ENCODE measurements at regions not wholly inside any gene's neighbourhood (a gene's known extent, or its start where the extent isn't known, plus 50 kb on each side); places are given as distances from the start of the nearest gene placed in this dataset.
"Not testable (repeated sequence)": the region's sequence is repeated elsewhere in the genome, so short reads cannot be mapped to it uniquely, and the experiment has no call there.

- H3K4me3 ChIP-seq (ENCODE audit: low read depth, low read length) = no peak overlapping the region
- Mint-ChIP-seq H3K4me3 (ENCODE audit: unreplicated experiment) (no peak overlapping the region), H3K4me1 (ENCODE audit: low read depth, unreplicated experiment) (no peaks in the 10 kb centered on the region), H3K27me3 (ENCODE audit: insufficient read depth, unreplicated experiment) (no peaks in the 10 kb centered on the region), H3K9me3 (ENCODE audit: unreplicated experiment) (no peaks in the 10 kb centered on the region), H3K27ac (ENCODE audit: unreplicated experiment) (no peak overlapping the region), H3K36me3 (ENCODE audit: insufficient read depth, unreplicated experiment) (no peaks in the 10 kb centered on the region)
- H3K27me3 ChIP-seq (replicated peaks; ENCODE audit: control insufficient read depth, insufficient read depth, low read length) = no peaks in the 10 kb centered on the region
- intact Hi-C loops (cut with micrococcal nuclease; ENCODE audit: unreplicated experiment) = no loop called here
- ChIA-PET CTCF (no interaction called here), POLR2A (no interaction called here)
- H3K9me3 ChIP-seq = no peaks in the 10 kb centered on the region
- H3K4me1 ChIP-seq = no peaks in the 10 kb centered on the region
- BruUV-seq (replicated peaks) = no TSS peak
- H3K36me3 ChIP-seq (ENCODE audit: control insufficient read depth, insufficient read depth, low read length) = no peaks in the 10 kb centered on the region
- DNase-seq = no peak
- TF ChIP-seq, protein P1, sequence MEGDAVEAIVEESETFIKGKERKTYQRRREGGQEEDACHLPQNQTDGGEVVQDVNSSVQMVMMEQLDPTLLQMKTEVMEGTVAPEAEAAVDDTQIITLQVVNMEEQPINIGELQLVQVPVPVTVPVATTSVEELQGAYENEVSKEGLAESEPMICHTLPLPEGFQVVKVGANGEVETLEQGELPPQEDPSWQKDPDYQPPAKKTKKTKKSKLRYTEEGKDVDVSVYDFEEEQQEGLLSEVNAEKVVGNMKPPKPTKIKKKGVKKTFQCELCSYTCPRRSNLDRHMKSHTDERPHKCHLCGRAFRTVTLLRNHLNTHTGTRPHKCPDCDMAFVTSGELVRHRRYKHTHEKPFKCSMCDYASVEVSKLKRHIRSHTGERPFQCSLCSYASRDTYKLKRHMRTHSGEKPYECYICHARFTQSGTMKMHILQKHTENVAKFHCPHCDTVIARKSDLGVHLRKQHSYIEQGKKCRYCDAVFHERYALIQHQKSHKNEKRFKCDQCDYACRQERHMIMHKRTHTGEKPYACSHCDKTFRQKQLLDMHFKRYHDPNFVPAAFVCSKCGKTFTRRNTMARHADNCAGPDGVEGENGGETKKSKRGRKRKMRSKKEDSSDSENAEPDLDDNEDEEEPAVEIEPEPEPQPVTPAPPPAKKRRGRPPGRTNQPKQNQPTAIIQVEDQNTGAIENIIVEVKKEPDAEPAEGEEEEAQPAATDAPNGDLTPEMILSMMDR (IDR thresholded peaks at IDR 0.05; ENCODE audit: insufficient read depth in 1 of 2, low read depth in 1 of 2, low read length in 1 of 2, severe bottlenecking in 1 of 2, unreplicated experiment in 1 of 2) = no peak
These were observed 1774.7 kb upstream of the ACO1 start for GRCh38 chr9:30609713-30610112.

DNA sequence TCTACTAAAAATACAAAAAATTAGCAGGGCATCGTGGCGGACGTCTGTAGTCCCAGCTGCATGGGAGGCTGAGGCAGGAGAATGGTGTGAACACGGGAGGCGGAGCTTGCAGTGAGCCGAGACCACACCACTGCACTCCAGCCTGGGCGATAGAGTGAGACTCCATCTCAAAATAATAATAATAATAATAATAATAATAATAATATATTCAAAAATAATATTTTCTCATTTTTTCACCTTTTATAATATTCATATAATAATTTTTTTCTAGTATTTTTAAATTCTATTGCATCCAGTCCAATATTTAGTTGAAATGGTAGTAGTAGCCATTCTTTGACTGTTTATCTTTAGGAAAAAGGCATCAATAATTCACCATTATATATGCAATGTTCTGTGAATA, 1767.7 kb upstream of the ACO1 start:
- H3K4me1 Mint-ChIP-seq (ENCODE audit: low read depth, unreplicated experiment); H3K36me3 Mint-ChIP-seq (ENCODE audit: insufficient read depth, unreplicated experiment); H3K9me3 Mint-ChIP-seq (ENCODE audit: unreplicated experiment); intact Hi-C loops (cut with micrococcal nuclease; ENCODE audit: unreplicated experiment); H3K4me3 Mint-ChIP-seq (ENCODE audit: unreplicated experiment); H3K27me3 Mint-ChIP-seq (ENCODE audit: insufficient read depth, unreplicated experiment); CTCF ChIA-PET; H3K36me3 ChIP-seq (ENCODE audit: control insufficient read depth, insufficient read depth, low read length); H3K4me1 ChIP-seq; H3K4me3 ChIP-seq (ENCODE audit: low read depth, low read length); H3K9me3 ChIP-seq; BruUV-seq (replicated peaks); DNase-seq; H3K27me3 ChIP-seq (replicated peaks; ENCODE audit: control insufficient read depth, insufficient read depth, low read length); POLR2A ChIA-PET; H3K27ac Mint-ChIP-seq (ENCODE audit: unreplicated experiment): not testable (repeated sequence)

DNA sequence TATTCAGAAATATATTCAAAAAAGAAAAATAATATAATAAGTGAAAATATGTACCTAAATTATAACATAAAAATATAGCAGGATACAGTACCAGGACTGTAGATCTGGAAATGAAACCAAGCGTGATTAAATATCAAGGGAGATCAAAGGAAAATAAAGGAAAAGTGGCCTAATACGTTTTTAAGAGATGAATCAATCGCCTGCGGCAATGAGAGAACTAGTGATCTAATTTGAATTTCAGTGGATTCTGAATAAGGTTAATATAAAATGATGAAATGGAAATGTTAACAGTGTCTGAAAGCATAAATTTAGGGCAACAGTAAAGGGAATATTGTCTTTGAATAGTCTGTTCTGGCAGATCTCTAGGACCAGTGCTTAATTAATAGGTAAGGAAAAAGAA, 1761.9 kb upstream of the ACO1 start:
- POLR2A ChIA-PET = no interaction called here
- Mint-ChIP-seq H3K4me1 (ENCODE audit: low read depth, unreplicated experiment) (no peaks in the 10 kb centered on the region), H3K4me3 (ENCODE audit: unreplicated experiment) (no peak overlapping the region), H3K27me3 (ENCODE audit: insufficient read depth, unreplicated experiment) (no peaks in the 10 kb centered on the region), H3K9me3 (ENCODE audit: unreplicated experiment) (no peaks in the 10 kb centered on the region), H3K36me3 (ENCODE audit: insufficient read depth, unreplicated experiment) (no peaks in the 10 kb centered on the region), H3K27ac (ENCODE audit: unreplicated experiment) (no peak overlapping the region)
- H3K27me3 ChIP-seq (replicated peaks; ENCODE audit: control insufficient read depth, insufficient read depth, low read length) = no peaks in the 10 kb centered on the region
- H3K36me3 ChIP-seq (ENCODE audit: control insufficient read depth, insufficient read depth, low read length) = no peaks in the 10 kb centered on the region
- CTCF ChIA-PET = no interaction called here
- TF ChIP-seq, protein P1 (IDR thresholded peaks at IDR 0.05; ENCODE audit: insufficient read depth in 1 of 2, low read depth in 1 of 2, low read length in 1 of 2, severe bottlenecking in 1 of 2, unreplicated experiment in 1 of 2) = no peak
- H3K9me3 ChIP-seq = no peaks in the 10 kb centered on the region
- DNase-seq = no peak
- BruUV-seq (replicated peaks) = no TSS peak
- H3K4me1 ChIP-seq = no peaks in the 10 kb centered on the region
- no peak overlapping the region for H3K4me3 ChIP-seq (ENCODE audit: low read depth, low read length)
- intact Hi-C loops (cut with micrococcal nuclease; ENCODE audit: unreplicated experiment) = no loop called here

GRCh38 chr9:30628915-30629567, 1755.4 kb upstream of the ACO1 start:
- H3K4me3 ChIP-seq (ENCODE audit: low read depth, low read length) = no peak overlapping the region
- TF ChIP-seq, protein P1 (IDR thresholded peaks at IDR 0.05; ENCODE audit: insufficient read depth in 1 of 2, low read depth in 1 of 2, low read length in 1 of 2, severe bottlenecking in 1 of 2, unreplicated experiment in 1 of 2) = no peak
- no peaks in the 10 kb centered on the region for H3K36me3 Mint-ChIP-seq (ENCODE audit: insufficient read depth, unreplicated experiment)
- no peaks in the 10 kb centered on the region for H3K9me3 Mint-ChIP-seq (ENCODE audit: unreplicated experiment)
- no peak overlapping the region for H3K27ac Mint-ChIP-seq (ENCODE audit: unreplicated experiment)
- H3K4me3 Mint-ChIP-seq (ENCODE audit: unreplicated experiment) = no peak overlapping the region
- DNase-seq = no peak
- peaks cover 6% of the 10 kb centered on the region for H3K4me1 Mint-ChIP-seq (ENCODE audit: low read depth, unreplicated experiment)
- H3K4me1 ChIP-seq = no peaks in the 10 kb centered on the region
- no peaks in the 10 kb centered on the region for H3K27me3 ChIP-seq (replicated peaks; ENCODE audit: control insufficient read depth, insufficient read depth, low read length)
- H3K9me3 ChIP-seq = no peaks in the 10 kb centered on the region
- no TSS peak for BruUV-seq (replicated peaks)
- ChIA-PET POLR2A (no interaction called here), CTCF (no interaction called here)
- no peaks in the 10 kb centered on the region for H3K27me3 Mint-ChIP-seq (ENCODE audit: insufficient read depth, unreplicated experiment)
- H3K36me3 ChIP-seq (ENCODE audit: control insufficient read depth, insufficient read depth, low read length) = no peaks in the 10 kb centered on the region
- intact Hi-C loops (cut with micrococcal nuclease; ENCODE audit: unreplicated experiment) = no loop called here
